Stomach smooth muscle (tissue), 2 donors: ENCODE measurements at regions not wholly inside any gene's neighbourhood (a gene's known extent, or its start where the extent isn't known, plus 50 kb on each side); places are given as distances from the start of the nearest gene placed in this dataset.

Source experiments
- H3K27ac ChIP-seq: one replicate; pipeline ENCODE4 v1.7.0; 2013; ENCODE audit warnings: mild to moderate bottlenecking, low read length, inconsistent platforms
- H3K27me3 ChIP-seq, 2 donors: one replicate each; pipeline ENCODE4 v1.7.0; 2013; ENCODE audit warnings: low read length in 2 of 2; ENCODE audit not compliant: insufficient read depth in 2 of 2, control insufficient read depth in 1 of 2
- H3K36me3 ChIP-seq, 2 donors: one replicate each; pipeline ENCODE4 v1.7.0; 2013; ENCODE audit warnings: low read length in 2 of 2; ENCODE audit not compliant: control insufficient read depth in 2 of 2, insufficient read depth in 2 of 2
- H3K4me1 ChIP-seq: one replicate; pipeline ENCODE4 v1.7.0; 2013; ENCODE audit warnings: low read length; ENCODE audit not compliant: control insufficient read depth, insufficient read depth
- H3K4me3 ChIP-seq, 2 donors: one replicate each; pipeline ENCODE4 v1.7.0; 2013; ENCODE audit warnings: low read length in 2 of 2
- H3K9ac ChIP-seq, 2 donors: one replicate each; pipeline ENCODE4 v1.7.0; 2013; ENCODE audit warnings: low read length in 2 of 2, mild to moderate bottlenecking in 1 of 2
- H3K9me3 ChIP-seq, 2 donors: one replicate each; pipeline ENCODE4 v1.7.0; 2013; ENCODE audit warnings: low read length in 2 of 2; ENCODE audit not compliant: control insufficient read depth in 2 of 2
- donor health status: healthy.
- donor health status: Pancreatic carcinoma.

DNA sequence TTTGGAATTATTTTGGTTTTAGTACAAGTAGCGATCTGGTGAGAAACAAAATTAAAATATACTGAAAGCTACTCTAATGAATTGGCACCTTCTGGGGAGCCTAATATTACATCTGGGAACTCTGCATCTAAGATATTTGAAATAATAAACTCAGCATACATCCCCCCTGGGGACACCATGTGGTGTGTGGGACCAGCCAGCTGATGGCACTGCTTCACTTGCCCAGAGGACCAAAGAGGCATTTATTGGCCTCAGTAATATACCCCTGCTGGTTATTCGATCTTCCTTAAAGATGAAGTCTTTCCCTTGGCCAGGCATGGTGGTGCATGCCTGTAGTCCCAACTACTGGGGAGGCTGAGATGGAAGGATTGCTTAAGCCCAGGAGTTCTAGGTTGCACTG lies 195.1 kb upstream of the AUTS2 start:
- Histone ChIP-seq H3K4me1 (no peaks in the 10 kb centered on the region), H3K36me3 (no peaks in the 10 kb centered on the region), H3K4me3 (no peak overlapping the region), H3K27ac (no peak overlapping the region), H3K27me3 (no peaks in the 10 kb centered on the region), H3K9ac (no peak overlapping the region), H3K9me3 (no peaks in the 10 kb centered on the region)

DNA sequence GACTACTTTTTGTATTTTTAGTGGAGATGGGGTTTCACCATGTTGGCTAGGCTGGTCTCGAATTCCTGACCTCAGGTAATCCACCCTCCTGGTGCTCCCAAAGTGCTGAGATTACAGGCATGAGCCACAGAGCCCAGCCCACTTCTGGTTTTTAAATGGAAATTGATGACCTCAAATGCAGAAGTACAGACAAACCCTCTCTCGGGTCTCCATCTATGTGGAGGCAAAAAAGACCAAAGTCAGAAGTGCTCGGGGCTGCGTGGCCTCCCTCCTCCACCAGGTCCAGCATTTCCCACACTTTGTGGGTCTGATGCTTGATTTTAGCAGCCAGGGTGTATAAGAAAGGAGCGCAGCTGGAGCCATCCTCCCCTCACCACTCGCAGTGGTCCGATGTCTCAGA lies 187.3 kb upstream of the AUTS2 start:
- no peaks in the 10 kb centered on the region for H3K9me3 ChIP-seq
- H3K9ac ChIP-seq: no peak overlapping the region
- H3K27me3 ChIP-seq: peaks cover 0 to 2% of the 10 kb centered on the region in 2 donors
- H3K4me1 ChIP-seq: no peaks in the 10 kb centered on the region
- H3K36me3 ChIP-seq: no peaks in the 10 kb centered on the region
- no peak overlapping the region for H3K27ac ChIP-seq
- H3K4me3 ChIP-seq: no peak overlapping the region

DNA sequence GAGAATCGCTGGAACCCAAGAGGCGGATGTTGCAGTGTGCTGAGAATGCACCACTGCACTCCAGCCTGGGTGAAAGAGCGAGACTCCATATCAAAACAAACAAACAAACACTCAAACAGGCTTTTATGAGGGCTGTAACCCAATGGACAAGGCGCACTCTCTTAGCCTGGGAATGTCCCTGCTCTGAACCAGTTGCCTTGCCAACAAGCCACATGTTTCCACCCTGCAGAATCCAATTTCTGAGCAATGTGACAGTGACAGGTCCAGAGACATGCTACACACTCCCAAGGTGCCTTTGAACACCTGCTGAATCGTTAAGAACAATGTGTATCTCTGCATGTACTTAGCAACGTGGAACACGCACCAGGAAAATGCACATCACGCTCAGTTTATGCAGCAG lies 186.8 kb upstream of the AUTS2 start:
- no peaks in the 10 kb centered on the region for H3K9me3 ChIP-seq
- H3K36me3 ChIP-seq: no peaks in the 10 kb centered on the region
- H3K27me3 ChIP-seq: peaks cover 0 to 2% of the 10 kb centered on the region in 2 donors
- H3K4me1 ChIP-seq: no peaks in the 10 kb centered on the region
- no peak overlapping the region for H3K9ac ChIP-seq
- no peak overlapping the region for H3K4me3 ChIP-seq
- H3K27ac ChIP-seq: no peak overlapping the region

DNA sequence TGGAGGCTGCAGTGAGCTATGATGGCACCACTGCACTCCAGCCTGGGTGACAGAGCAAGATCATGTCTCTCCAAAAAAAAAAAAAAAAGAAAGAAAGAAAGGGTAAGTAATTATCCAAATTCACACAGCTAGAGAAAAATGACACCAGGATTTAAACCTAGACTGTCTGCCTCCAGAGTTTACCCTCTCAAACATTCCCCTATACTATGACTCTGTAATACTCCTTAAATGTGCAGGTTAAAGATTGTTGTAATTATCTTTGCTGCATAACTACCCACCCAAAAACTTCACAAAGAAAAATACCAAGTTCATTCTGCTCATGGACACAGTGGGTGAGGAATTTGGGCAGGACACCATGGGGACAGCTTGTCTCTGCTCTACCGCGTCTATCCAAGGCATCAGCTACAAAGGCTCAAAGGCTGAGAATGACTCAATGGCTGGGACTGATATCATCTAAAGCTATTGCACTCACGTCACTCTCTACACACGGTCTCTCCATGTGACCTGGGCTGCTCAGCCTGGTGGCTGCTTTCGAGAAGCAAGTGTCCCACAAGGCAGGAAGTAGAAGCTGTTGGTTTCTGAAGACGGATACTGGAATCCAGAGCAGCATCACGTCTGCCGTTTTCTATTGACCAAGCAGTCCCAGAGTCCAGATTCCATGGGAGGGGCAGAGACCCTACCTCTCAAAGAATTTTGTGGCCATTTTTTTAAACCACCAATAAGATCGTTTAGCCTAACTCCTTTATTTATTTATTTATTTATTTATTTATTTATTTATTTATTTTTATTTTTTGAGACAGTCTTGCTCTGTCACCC lies 185.7 kb upstream of the AUTS2 start:
- Histone ChIP-seq H3K36me3 (no peaks in the 10 kb centered on the region), H3K9me3 (no peaks in the 10 kb centered on the region), H3K4me1 (no peaks in the 10 kb centered on the region), H3K9ac (no peak overlapping the region), H3K27me3 (peaks cover 0 to 2% of the 10 kb centered on the region in 2 donors), H3K27ac (no peak overlapping the region), H3K4me3 (no peak overlapping the region)

DNA sequence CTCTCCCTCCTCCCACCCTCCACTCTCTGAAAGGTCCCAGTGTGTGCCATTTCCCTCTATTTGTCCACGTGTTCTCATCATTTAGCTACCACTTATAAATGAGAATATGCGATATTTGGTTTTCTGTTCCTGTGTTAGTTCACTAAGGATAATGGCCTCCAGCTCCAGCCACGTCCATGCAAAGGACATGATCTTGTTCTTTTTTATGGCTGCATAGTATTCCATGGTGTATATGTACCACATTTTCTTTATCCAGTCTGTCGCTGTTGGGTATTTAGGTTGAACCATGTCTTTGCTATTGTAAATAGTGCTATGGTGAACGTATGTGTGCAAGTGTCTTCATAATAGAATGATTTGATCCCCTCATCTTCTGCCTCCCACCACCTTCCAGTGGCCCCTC lies 183.7 kb upstream of the AUTS2 start:
- Histone ChIP-seq H3K9me3 (no peaks in the 10 kb centered on the region), H3K4me1 (peaks cover 8% of the 10 kb centered on the region), H3K4me3 (no peak overlapping the region), H3K9ac (no peak overlapping the region), H3K27me3 (peaks cover 0 to 2% of the 10 kb centered on the region in 2 donors), H3K36me3 (no peaks in the 10 kb centered on the region), H3K27ac (no peak overlapping the region)

DNA sequence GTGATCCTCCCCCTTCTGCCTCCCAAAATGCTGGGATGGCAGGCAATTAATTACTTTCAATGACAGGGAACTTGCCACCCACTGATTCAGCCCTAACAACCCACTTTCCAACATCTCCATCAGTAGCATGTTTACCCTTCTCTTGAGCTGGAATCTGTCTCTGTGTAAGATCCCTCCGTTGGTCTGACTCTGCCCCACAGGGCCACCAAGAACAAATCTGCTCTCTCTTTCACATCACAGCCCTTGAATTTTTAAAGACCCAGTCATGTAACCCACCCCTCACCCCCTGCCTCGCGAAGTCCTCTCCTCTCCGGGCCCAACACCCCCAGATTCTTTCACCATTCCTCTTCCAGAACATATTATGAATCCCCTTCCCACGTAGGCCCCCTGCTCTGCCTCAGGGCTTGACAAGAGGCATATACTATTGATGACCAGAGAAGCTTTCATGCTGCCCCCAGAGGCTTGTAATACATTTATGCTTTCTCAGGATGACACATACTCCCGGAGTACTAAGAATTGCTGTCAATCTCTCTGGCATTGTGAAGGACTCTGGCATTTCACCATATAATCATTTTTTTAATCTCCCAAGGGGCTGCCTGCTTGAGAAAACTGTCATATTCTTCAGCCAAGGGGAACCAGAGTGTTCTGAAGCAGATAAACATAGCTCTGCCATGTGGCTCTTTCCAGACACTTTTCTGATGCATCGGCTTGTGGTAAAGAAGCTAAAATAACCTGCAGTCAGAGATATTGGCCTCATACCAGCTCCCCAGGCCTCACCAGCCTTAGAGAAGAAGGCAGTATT lies 179.2 kb upstream of the AUTS2 start:
- Histone ChIP-seq H3K4me1 (peaks cover 29% of the 10 kb centered on the region), H3K27ac (peak overlapping the region; percentile 53), H3K4me3 (no peak overlapping the region), H3K27me3 (no peaks in the 10 kb centered on the region), H3K9me3 (no peaks in the 10 kb centered on the region), H3K36me3 (no peaks in the 10 kb centered on the region), H3K9ac (no peak overlapping the region)

DNA sequence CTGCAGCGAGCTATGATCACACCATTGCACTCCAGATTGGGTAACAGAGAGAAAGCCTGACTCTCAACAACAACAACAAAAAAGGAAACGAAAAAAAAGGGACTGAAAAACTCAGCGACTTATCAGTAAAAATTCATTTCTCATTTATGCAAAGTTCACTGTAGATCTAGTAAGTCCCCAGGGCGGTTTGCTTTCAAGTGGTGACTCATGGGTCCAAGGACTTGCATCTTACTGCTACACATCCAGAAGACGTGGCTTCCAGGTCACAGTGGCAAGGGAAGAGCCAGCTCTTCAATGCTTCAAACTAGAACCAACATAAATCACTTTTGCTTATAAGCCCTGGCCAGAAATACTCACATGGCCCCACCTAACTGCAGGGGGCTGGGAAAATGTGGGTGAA lies 178.3 kb upstream of the AUTS2 start:
- Histone ChIP-seq H3K4me1 (peaks cover 29% of the 10 kb centered on the region), H3K27ac (no peak overlapping the region), H3K36me3 (no peaks in the 10 kb centered on the region), H3K9ac (no peak overlapping the region), H3K27me3 (no peaks in the 10 kb centered on the region), H3K9me3 (no peaks in the 10 kb centered on the region), H3K4me3 (no peak overlapping the region)

DNA sequence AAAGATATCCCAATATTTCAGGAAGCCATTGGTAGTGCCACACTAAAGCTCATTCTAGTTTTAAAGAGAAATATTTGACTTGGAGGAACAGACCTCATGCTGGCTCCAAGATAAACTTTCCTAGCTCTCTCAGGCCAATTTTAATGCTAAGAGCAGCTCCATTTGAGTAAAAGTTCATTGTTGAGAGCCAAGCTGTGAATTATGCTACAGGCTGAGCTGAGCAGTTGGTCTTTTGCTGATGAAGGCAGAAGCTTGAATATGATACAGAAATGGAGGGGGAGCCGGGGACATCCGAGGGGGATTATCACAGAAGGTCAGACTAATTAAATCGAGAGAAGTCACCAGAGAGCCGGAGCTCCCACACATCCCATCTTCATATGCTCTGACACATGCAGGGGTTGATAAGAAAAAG lies 175.7 kb upstream of the AUTS2 start:
- Histone ChIP-seq H3K4me1 (peaks cover 29% of the 10 kb centered on the region), H3K4me3 (no peak overlapping the region), H3K27me3 (no peaks in the 10 kb centered on the region), H3K36me3 (no peaks in the 10 kb centered on the region), H3K9ac (peak overlapping the region in 1 of 2 donors; percentile 47), H3K27ac (peak overlapping the region; percentile 55), H3K9me3 (no peaks in the 10 kb centered on the region)

DNA sequence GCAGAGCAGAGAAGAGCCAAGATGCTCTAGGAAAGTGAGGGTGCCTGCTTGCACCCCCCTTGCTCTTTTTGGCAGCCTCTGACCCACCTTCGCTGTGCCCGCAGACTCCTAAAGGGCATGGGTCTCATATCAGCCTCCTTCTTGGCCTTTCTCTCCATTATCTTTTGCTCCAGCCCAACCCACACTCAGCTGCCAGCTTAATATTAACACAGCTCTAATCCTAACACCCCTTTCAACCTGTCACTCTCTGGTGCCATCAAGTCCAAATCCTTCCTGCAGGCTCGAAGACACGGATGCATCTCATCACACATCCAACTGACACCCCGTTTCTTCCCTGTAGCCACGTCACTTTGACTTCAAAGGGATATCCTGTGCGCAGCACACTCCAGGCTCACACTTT lies 171.6 kb upstream of the AUTS2 start:
- peaks cover 38% of the 10 kb centered on the region for H3K4me1 ChIP-seq
- no peak overlapping the region for H3K4me3 ChIP-seq
- no peaks in the 10 kb centered on the region for H3K9me3 ChIP-seq
- H3K36me3 ChIP-seq: no peaks in the 10 kb centered on the region
- no peak overlapping the region for H3K9ac ChIP-seq
- no peaks in the 10 kb centered on the region for H3K27me3 ChIP-seq
- H3K27ac ChIP-seq: no peak overlapping the region

DNA sequence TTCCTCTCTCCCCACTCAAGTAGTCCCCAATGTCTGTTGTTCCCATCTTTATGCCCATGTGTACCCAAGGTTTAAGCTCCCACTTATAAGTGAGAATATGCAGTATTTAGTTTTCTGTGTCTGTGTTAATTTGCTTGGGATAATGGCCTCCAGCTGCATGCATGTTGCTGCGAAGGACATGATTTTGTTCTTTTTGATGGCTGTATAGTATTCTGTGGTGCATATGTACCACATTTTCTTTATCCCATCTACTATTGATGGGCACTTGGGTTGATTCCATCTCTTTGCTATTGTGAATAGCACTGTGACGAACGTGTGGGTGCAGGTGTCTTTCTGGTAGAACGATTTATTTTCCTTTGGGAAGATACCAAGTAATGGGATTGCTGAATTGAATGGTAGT lies 170.2 kb upstream of the AUTS2 start:
- no peak overlapping the region for H3K27ac ChIP-seq
- peaks cover 24% of the 10 kb centered on the region for H3K4me1 ChIP-seq
- H3K9me3 ChIP-seq: no peaks in the 10 kb centered on the region
- no peaks in the 10 kb centered on the region for H3K36me3 ChIP-seq
- no peak overlapping the region for H3K4me3 ChIP-seq
- no peak overlapping the region for H3K9ac ChIP-seq
- H3K27me3 ChIP-seq: no peaks in the 10 kb centered on the region

DNA sequence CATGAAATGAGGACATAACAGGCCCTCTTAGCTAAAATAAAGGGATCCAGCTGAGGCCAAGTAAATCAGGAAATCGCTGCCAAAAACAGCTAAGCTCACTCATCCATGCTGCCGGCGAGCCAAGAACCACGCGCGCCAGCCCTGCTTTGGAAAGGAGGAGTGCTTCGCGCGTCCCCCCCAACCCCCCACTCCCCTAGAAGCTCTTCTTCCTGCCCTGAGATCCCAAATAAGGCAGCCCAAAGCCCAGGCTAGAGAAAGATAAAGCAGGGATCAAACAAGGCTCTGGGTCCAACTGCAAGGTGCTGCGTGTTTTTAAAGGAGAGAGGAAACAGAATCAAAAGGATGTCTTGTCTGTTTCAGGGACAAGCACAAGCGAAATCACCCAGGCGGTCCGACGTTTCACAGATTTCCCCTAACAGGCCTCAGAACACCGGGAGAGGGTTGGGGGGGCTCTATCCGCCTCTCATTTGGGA lies 168.3 kb upstream of the AUTS2 start:
- Histone ChIP-seq H3K4me3 (peak overlapping the region; percentile 47 to 52), H3K9ac (peak overlapping the region; percentile 61 to 62), H3K27me3 (no peaks in the 10 kb centered on the region), H3K9me3 (no peaks in the 10 kb centered on the region), H3K36me3 (no peaks in the 10 kb centered on the region), H3K4me1 (peaks cover 19% of the 10 kb centered on the region), H3K27ac (peak overlapping the region; percentile 78)
